Neural progenitor cell (in vitro differentiated cells): ENCODE measurements at regions not wholly inside any gene's neighbourhood (a gene's known extent, or its start where the extent isn't known, plus 50 kb on each side); places are given as distances from the start of the nearest gene placed in this dataset.
"Not testable (repeated sequence)": the region's sequence is repeated elsewhere in the genome, so short reads cannot be mapped to it uniquely, and the experiment has no call there.

Source experiments
- CTCF ChIP-seq: fragments of 200-600 bp; sonication (generic); IDR thresholded peaks from 2 replicates; pipeline ENCODE4 v1.5.1; 2017; ENCODE audit warnings: antibody characterized with exemption, mild to moderate bottlenecking
- EZH2 ChIP-seq: fragments of 200-600 bp; sonication (generic); IDR thresholded peaks from 2 replicates; pipeline ENCODE4 v1.6.1; 2017; ENCODE audit warnings: antibody characterized with exemption, mild to moderate bottlenecking, moderate library complexity
- EZH2phosphoT487 ChIP-seq: fragments of 200-600 bp; sonication (generic); IDR thresholded peaks from 2 replicates; pipeline ENCODE4 v1.6.1; 2017; ENCODE audit warnings: antibody characterized with exemption

GRCh38 chr4:115493770-115494169 is 380.4 kb upstream of the NDST4 start:
- not testable (repeated sequence) for TF ChIP-seq CTCF, EZH2, EZH2phosphoT487
